Right lobe of liver (tissue), 6 donors: ENCODE measurements at regions not wholly inside any gene's neighbourhood (a gene's known extent, or its start where the extent isn't known, plus 50 kb on each side); places are given as distances from the start of the nearest gene placed in this dataset.
A peak's percentile ranks its signal among the peaks of the same experiment; 100 is the strongest.

Experiments used
- ATAC-seq, 4 donors: fragments of 200-7000 bp; cut with Tn5 transposase; one replicate each; pipeline ENCODE4 v1.9.1; 2020; ENCODE audit warnings: mild to moderate bottlenecking in 4 of 4, moderate library complexity in 4 of 4
- DNase-seq, 3 donors: peaks; one replicate each; pipeline ENCODE4 v3.0.0-alpha.2; 2020
- H3K27ac ChIP-seq, 3 donors: fragments of 200-600 bp; one replicate each; pipeline ENCODE4 v1.8.0; 2022
- H3K27me3 ChIP-seq, 2 donors: fragments of 200-600 bp; one replicate each; pipeline ENCODE4 v1.8.0; 2022
- H3K36me3 ChIP-seq, 4 donors: fragments of 200-600 bp; sonication (generic) in 1 of 4; one replicate each; pipeline versions ENCODE4 v1.5.1 to v1.8.0; 2017 to 2022; ENCODE audit warnings: control low read depth in 1 of 4
- H3K4me1 ChIP-seq, 4 donors: fragments of 200-600 bp; sonication (generic) in 1 of 4; one replicate each; pipeline versions ENCODE4 v1.5.1 to v1.8.0; 2017 to 2022; ENCODE audit warnings: control low read depth in 1 of 4
- H3K4me3 ChIP-seq, 3 donors: fragments of 200-600 bp; one replicate each; pipeline ENCODE4 v1.8.0; 2022
- H3K9me3 ChIP-seq, 4 donors: fragments of 200-600 bp; sonication (generic) in 1 of 4; one replicate each; pipeline versions ENCODE4 v1.5.1 to v1.8.0; 2017 to 2022; ENCODE audit warnings: control low read depth in 1 of 4
- POLR2A ChIP-seq: fragments of 450-650 bp; IDR thresholded peaks from one replicate; pipeline ENCODE4 v1.6.1; 2017; ENCODE audit warnings: antibody characterized with exemption, mild to moderate bottlenecking
- WGBS: methylation state at CpG from one replicate; pipeline ENCODE4 v1.1.6; 2018; ENCODE audit warnings: low coverage, low lambda C conversion rate; ENCODE audit not compliant: insufficient coverage; ENCODE audit errors: missing lambda C conversion rate; 5-methylcytosine and 5-hydroxymethylcytosine counted together
- intact Hi-C, 2 donors: fragments of 100-400 bp; cut with DNase I; formaldehyde crosslinking; loops; one replicate each; pipeline versions ENCODE4 v1.11.2 to v1.14.1; 2022
- TF ChIP-seq, protein P1 (sequence below), 4 donors: fragments of 200-600 bp in 3 of 4; fragments of 450-650 bp in 1 of 4; IDR thresholded peaks; one replicate each; pipeline versions ENCODE4 v1.5.1 to v1.8.0; 2016 to 2022; ENCODE audit warnings: antibody characterized with exemption in 4 of 4, mild to moderate bottlenecking in 2 of 4
- donor health status: DM: no; HTN: yes; CAD: no.
- donor health status: DM: no; HTN: no; CAD: no.
- donor health status: DM: no; HTN: no; CAD: no.
- donor health status: DM: no; HTN: yes; CAD: no.
- donor health status: DM: no; HTN: yes; CAD: no.

DNA sequence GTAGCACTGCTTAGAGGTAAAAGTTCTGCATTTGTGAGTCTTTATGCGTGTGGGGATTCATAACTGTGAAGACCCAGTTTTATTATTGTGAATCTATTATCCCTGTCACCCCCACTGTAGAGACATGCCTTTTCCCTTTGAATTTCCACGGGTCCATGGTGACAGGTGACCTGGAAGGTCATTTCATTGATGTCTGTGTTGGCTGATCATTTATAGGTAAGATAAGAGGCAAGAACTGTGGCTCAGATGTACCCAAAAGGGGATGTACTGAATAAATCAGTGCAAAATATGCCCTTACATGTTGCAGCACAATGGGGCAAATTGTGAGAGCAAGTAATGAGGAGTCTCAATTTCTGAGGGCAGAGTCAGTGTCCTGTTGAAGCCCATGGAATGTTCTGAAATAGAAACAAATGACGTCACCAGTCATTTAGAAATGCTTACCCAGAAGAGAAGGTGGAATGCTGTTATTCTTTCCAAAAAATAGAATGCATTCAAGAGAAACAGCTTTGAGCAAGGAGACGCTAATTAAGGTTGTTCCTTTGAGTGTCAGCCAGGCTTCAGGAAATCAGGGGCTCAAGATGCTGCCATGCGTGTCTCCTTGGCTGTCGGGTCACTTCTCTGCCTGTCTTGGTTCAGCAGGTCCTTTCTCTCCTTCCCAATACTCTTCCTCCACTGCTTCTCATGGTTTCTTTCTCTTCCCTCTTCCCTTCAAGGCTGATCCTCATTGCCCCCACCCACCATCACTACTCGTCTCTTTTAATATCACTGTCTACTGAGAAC, 118.7 kb upstream of the E2F8 start:
- no peaks in the 10 kb centered on the region for H3K4me1 ChIP-seq
- WGBS: 65% methylated on average over 7 of the region's 7 CpGs
- no peak for TF ChIP-seq POLR2A
- TF ChIP-seq, protein P1, sequence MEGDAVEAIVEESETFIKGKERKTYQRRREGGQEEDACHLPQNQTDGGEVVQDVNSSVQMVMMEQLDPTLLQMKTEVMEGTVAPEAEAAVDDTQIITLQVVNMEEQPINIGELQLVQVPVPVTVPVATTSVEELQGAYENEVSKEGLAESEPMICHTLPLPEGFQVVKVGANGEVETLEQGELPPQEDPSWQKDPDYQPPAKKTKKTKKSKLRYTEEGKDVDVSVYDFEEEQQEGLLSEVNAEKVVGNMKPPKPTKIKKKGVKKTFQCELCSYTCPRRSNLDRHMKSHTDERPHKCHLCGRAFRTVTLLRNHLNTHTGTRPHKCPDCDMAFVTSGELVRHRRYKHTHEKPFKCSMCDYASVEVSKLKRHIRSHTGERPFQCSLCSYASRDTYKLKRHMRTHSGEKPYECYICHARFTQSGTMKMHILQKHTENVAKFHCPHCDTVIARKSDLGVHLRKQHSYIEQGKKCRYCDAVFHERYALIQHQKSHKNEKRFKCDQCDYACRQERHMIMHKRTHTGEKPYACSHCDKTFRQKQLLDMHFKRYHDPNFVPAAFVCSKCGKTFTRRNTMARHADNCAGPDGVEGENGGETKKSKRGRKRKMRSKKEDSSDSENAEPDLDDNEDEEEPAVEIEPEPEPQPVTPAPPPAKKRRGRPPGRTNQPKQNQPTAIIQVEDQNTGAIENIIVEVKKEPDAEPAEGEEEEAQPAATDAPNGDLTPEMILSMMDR (IDR thresholded peaks at IDR 0.05): no peak

DNA sequence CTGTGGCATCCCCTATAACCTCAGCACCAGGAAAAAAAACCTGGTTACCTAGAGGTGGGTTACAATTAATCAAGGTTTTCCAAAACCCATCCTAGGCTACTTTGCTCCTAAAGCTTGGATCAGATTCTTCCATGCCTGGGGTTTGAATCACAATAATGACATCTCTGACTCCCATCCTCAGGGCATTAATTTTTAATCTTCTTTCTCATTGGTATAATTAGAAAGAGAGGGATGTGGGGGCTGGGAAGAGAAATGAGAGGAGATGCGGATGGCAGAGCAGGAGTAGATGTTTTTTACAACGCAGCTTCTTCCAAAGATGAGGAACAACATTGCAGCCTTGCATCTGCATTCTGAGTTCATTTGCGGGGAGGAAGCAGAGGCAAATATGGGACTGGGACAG, 117.2 kb upstream of the E2F8 start:
- no peaks in the 10 kb centered on the region for H3K27me3 ChIP-seq
- no peak overlapping the region for H3K4me3 ChIP-seq
- ATAC-seq (no peak), DNase-seq (no peak)
- no peak for TF ChIP-seq POLR2A
- TF ChIP-seq, protein P1 (IDR thresholded peaks at IDR 0.05): no peak
- H3K9me3 ChIP-seq: no peaks in the 10 kb centered on the region
- no peak overlapping the region for H3K27ac ChIP-seq
- 81% methylated on average over 3 of the region's 3 CpGs for WGBS
- H3K36me3 ChIP-seq: no peaks in the 10 kb centered on the region
- H3K4me1 ChIP-seq: no peaks in the 10 kb centered on the region
- intact Hi-C loops: no loop called here

More for the DNA sequence above, 118.7 kb upstream of the E2F8 start:
- H3K27ac ChIP-seq: no peak overlapping the region
- no peak for ATAC-seq
- H3K27me3 ChIP-seq: no peaks in the 10 kb centered on the region
- no peak for DNase-seq
- H3K4me3 ChIP-seq: no peak overlapping the region
- H3K36me3 ChIP-seq: no peaks in the 10 kb centered on the region
- no peaks in the 10 kb centered on the region for H3K9me3 ChIP-seq
- intact Hi-C loops: no loop called here

DNA sequence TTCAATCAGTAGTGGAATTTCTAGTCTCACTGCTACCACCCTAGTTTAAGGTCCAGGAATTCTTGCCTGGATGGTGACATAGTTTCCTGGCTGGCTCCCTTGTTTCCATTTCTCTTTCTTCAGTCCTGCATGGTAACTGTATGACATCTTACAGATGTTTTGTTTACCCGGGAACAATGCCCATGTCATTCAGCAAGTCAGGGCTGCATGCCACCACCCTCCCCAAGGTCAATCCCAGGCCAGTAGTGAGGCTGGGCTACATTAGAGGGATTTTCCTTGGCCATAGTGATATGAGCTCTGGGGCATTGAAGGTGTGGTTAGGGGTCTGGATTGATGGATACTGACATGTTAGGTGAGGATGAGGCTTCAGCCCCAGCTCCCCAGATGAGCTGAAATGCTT, 114.9 kb upstream of the E2F8 start:
- Histone ChIP-seq H3K27me3 (no peaks in the 10 kb centered on the region), H3K27ac (no peak overlapping the region), H3K36me3 (no peaks in the 10 kb centered on the region), H3K4me3 (no peak overlapping the region), H3K4me1 (peaks cover 0 to 3% (median 0%) of the 10 kb centered on the region in 4 donors), H3K9me3 (no peaks in the 10 kb centered on the region)
- intact Hi-C loops: no loop called here
- TF ChIP-seq, protein P1 (IDR thresholded peaks at IDR 0.05): no peak
- no peak for TF ChIP-seq POLR2A
- no peak for DNase-seq
- 33% methylated on average over 1 of the region's 1 CpG for WGBS
- peak in 2 of 4 donors; percentile 17 to 54 for ATAC-seq

DNA sequence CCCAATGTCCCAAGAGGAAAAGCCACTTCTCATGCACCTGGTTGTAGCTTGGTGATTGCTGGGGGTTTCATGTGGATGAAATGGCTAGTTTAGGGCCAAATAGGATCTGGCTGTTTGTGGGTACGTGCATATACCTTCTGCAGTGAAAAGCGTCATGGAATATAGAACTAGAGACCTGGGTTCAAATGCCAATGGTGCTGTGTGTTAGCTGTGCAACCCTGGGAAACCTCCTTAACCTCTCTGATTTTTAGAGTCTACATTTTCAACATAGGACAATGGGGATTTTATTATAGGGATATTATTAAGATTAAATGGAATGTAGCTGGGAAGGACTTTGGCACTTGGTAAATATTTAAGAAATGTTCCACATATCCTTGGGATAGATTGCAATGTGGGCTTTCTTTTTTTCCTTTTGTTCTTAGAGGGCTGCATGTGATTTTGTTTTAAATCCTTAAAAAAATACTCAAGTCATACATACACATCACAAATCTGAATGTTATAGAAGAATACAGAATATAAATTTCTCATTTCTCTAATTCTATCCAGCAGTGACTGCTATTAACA, 112.6 kb upstream of the E2F8 start:
- intact Hi-C loops: no loop called here
- Histone ChIP-seq H3K27ac (no peak overlapping the region), H3K27me3 (no peaks in the 10 kb centered on the region), H3K36me3 (no peaks in the 10 kb centered on the region), H3K9me3 (no peaks in the 10 kb centered on the region), H3K4me3 (no peak overlapping the region), H3K4me1 (peaks cover 0 to 3% (median 0%) of the 10 kb centered on the region in 4 donors)
- no peak for TF ChIP-seq POLR2A
- TF ChIP-seq, protein P1 (IDR thresholded peaks at IDR 0.05): no peak
- DNase-seq: no peak
- 100% methylated on average over 2 of the region's 2 CpGs for WGBS
- no peak for ATAC-seq
